ENCODE measurements at regions not wholly inside any gene's neighbourhood (a gene's known extent, or its start where the extent isn't known, plus 50 kb on each side); places are given as distances from the start of the nearest gene placed in this dataset.

GRCh38 chr10:9362721-9363120 is 1308.2 kb downstream of the GATA3 start:
- no peak for TF ChIP-seq CTCF (IDR thresholded peaks at IDR 0.05; ENCODE audit: poor library complexity)
- TF ChIP-seq EZH2 (IDR thresholded peaks at IDR 0.05; ENCODE audit: borderline replicate concordance) = no peak
- no peak for TF ChIP-seq EZH2phosphoT487 (IDR thresholded peaks at IDR 0.05; ENCODE audit: low read depth, severe bottlenecking, unreplicated experiment)
